H9 (cell line): ENCODE measurements at regions not wholly inside any gene's neighbourhood (a gene's known extent, or its start where the extent isn't known, plus 50 kb on each side); places are given as distances from the start of the nearest gene placed in this dataset.
"Not testable (repeated sequence)": the region's sequence is repeated elsewhere in the genome, so short reads cannot be mapped to it uniquely, and the experiment has no call there.

Experiments used
- DNase-seq: peaks from one replicate; pipeline ENCODE4 v3.0.0-alpha.2; 2017
- H2AFZ ChIP-seq: one replicate; pipeline ENCODE4 v1.6.1; 2013; ENCODE audit warnings: mild to moderate bottlenecking, low read length, control low read depth, moderate library complexity
- H2AK5ac ChIP-seq: 2 replicates; pipeline ENCODE4 v1.6.1; 2013; ENCODE audit warnings: low read length, control low read depth, mixed read lengths; ENCODE audit not compliant: insufficient read length
- H2BK120ac ChIP-seq: one replicate; pipeline ENCODE4 v1.6.1; 2013; ENCODE audit warnings: low read depth, mild to moderate bottlenecking, low read length, control low read depth, inconsistent platforms; ENCODE audit not compliant: poor library complexity, severe bottlenecking
- H2BK12ac ChIP-seq: 2 replicates; pipeline ENCODE4 v1.6.1; 2013; ENCODE audit warnings: low read length, control low read depth, mixed read lengths, low read depth; ENCODE audit not compliant: insufficient read length
- H2BK15ac ChIP-seq: 2 replicates; pipeline ENCODE4 v1.6.1; 2013; ENCODE audit warnings: low read depth, low read length, control low read depth
- H2BK20ac ChIP-seq: one replicate; pipeline ENCODE4 v1.6.1; 2013; ENCODE audit warnings: low read depth, mild to moderate bottlenecking, low read length, control low read depth, inconsistent platforms; ENCODE audit not compliant: poor library complexity, severe bottlenecking
- H2BK5ac ChIP-seq: 2 replicates; pipeline ENCODE4 v1.6.1; 2013; ENCODE audit warnings: low read length, control low read depth, mixed read lengths; ENCODE audit not compliant: insufficient read length
- H3K14ac ChIP-seq: 2 replicates; pipeline ENCODE4 v1.6.1; 2013; ENCODE audit warnings: low read length, control low read depth; ENCODE audit not compliant: insufficient read depth
- H3K18ac ChIP-seq: 2 replicates; pipeline ENCODE4 v1.6.1; 2013; ENCODE audit warnings: low read depth, mild to moderate bottlenecking, mixed read lengths, low read length, control low read depth; ENCODE audit not compliant: insufficient read length
- H3K23ac ChIP-seq: 2 replicates; pipeline ENCODE4 v1.6.1; 2013; ENCODE audit warnings: low read length, control low read depth, mixed read lengths, low read depth; ENCODE audit not compliant: insufficient read length
- H3K23me2 ChIP-seq: 2 replicates; pipeline ENCODE4 v1.6.1; 2013; ENCODE audit warnings: low read depth, mild to moderate bottlenecking, mixed read lengths, low read length, control low read depth; ENCODE audit not compliant: insufficient read length, poor library complexity, severe bottlenecking
- H3K27ac ChIP-seq: 2 replicates; pipeline ENCODE4 v1.5.1; 2013; ENCODE audit warnings: low read length, control low read depth, mixed read lengths, low read depth; ENCODE audit not compliant: insufficient read length
- H3K27me3 ChIP-seq: 2 replicates; pipeline ENCODE4 v1.6.1; 2013; ENCODE audit warnings: low read length, control low read depth, inconsistent platforms; ENCODE audit not compliant: insufficient read depth
- H3K4ac ChIP-seq: 2 replicates; pipeline ENCODE4 v1.6.1; 2013; ENCODE audit warnings: low read depth, mild to moderate bottlenecking, control low read depth, inconsistent platforms, low read length, moderate library complexity
- H3K4me1 ChIP-seq: 2 replicates; pipeline ENCODE4 v1.6.1; 2013; ENCODE audit warnings: low read length, control low read depth, inconsistent platforms; ENCODE audit not compliant: insufficient read depth
- H3K4me2 ChIP-seq: 2 replicates; pipeline ENCODE4 v1.6.1; 2013; ENCODE audit warnings: low read length, control low read depth, mixed read lengths; ENCODE audit not compliant: insufficient read length, insufficient read depth
- H3K56ac ChIP-seq: 2 replicates; pipeline ENCODE4 v1.6.1; 2013; ENCODE audit warnings: low read depth, mild to moderate bottlenecking, mixed read lengths, low read length, control low read depth; ENCODE audit not compliant: insufficient read length
- H3K79me1 ChIP-seq: 2 replicates; pipeline ENCODE4 v1.6.1; 2013; ENCODE audit warnings: low read depth, mild to moderate bottlenecking, moderate library complexity, low read length, control low read depth, inconsistent platforms; ENCODE audit not compliant: insufficient read depth, poor library complexity, severe bottlenecking
- H3K79me2 ChIP-seq: 2 replicates; pipeline ENCODE4 v1.6.1; 2013; ENCODE audit warnings: low read length, control low read depth, inconsistent platforms; ENCODE audit not compliant: insufficient read depth
- H3K9ac ChIP-seq: 2 replicates; pipeline ENCODE4 v1.6.1; 2013; ENCODE audit warnings: low read length, control low read depth, mixed read lengths; ENCODE audit not compliant: insufficient read length; ENCODE audit errors: extremely low read depth
- H3K9me3 ChIP-seq: one replicate; pipeline ENCODE4 v1.6.1; 2013; ENCODE audit warnings: low read depth, low read length, inconsistent platforms; ENCODE audit not compliant: control insufficient read depth
- H3T11ph ChIP-seq: one replicate; pipeline ENCODE4 v1.6.1; 2013; ENCODE audit warnings: mild to moderate bottlenecking, low read length, control low read depth, inconsistent platforms
- H4K20me1 ChIP-seq: one replicate; pipeline ENCODE4 v1.6.1; 2013; ENCODE audit not compliant: control insufficient read depth, insufficient read length, insufficient read depth
- H4K5ac ChIP-seq: 2 replicates; pipeline ENCODE4 v1.6.1; 2013; ENCODE audit warnings: low read depth, mild to moderate bottlenecking, mixed read lengths, low read length, control low read depth; ENCODE audit not compliant: insufficient read length
- H4K8ac ChIP-seq: replicated peaks from 2 replicates; pipeline ENCODE4 v1.6.1; 2013; ENCODE audit warnings: low read length, control low read depth, mixed read lengths, low read depth; ENCODE audit not compliant: insufficient read length
- H4K91ac ChIP-seq: 2 replicates; pipeline ENCODE4 v1.6.1; 2013; ENCODE audit warnings: low read depth, mild to moderate bottlenecking, moderate library complexity, mixed read lengths, low read length, control low read depth; ENCODE audit not compliant: insufficient read length
- H3K27ac Mint-ChIP-seq, 3 experiments: 2 replicates in 2 of 3; 3 replicates in 1 of 3; pipeline ENCODE4 v1.8.0; 2020 to 2021; ENCODE audit warnings: mixed read lengths in 3 of 3, mild to moderate bottlenecking in 1 of 3, moderate library complexity in 1 of 3
- H3K27me3 Mint-ChIP-seq: 2 replicates; pipeline ENCODE4 v1.8.0; 2021; ENCODE audit warnings: low read depth, mild to moderate bottlenecking, moderate library complexity, mixed read lengths
- H3K36me3 Mint-ChIP-seq, 3 experiments: 2 replicates in 2 of 3; 3 replicates in 1 of 3; pipeline ENCODE4 v1.8.0; 2020 to 2021; ENCODE audit warnings: low read depth in 3 of 3, mixed read lengths in 3 of 3; ENCODE audit not compliant: insufficient read depth in 1 of 3
- H3K4me1 Mint-ChIP-seq, 2 experiments: 2 replicates each; pipeline ENCODE4 v1.8.0; 2020; ENCODE audit warnings: mixed read lengths in 2 of 2
- H3K4me3 Mint-ChIP-seq, 2 experiments: 2 replicates in 1 of 2; 3 replicates in 1 of 2; pipeline ENCODE4 v1.8.0; 2020 to 2021; ENCODE audit warnings: mild to moderate bottlenecking in 2 of 2, mixed read lengths in 2 of 2, moderate library complexity in 1 of 2
- H3K9me3 Mint-ChIP-seq, 2 experiments: 2 replicates in 1 of 2; 3 replicates in 1 of 2; pipeline ENCODE4 v1.8.0; 2020; ENCODE audit warnings: mild to moderate bottlenecking in 2 of 2, mixed read lengths in 2 of 2, moderate library complexity in 1 of 2
- WGBS: extraction: QIAGEN DNeasy Blood & Tissue Kit; methylation state at CpG from one replicate; pipeline ENCODE4 v1.1.7; 2013; ENCODE audit warnings: missing lambda C conversion rate, low lambda C conversion rate, mixed read lengths; ENCODE audit not compliant: insufficient read length; ENCODE audit errors: extremely low coverage; 5-methylcytosine and 5-hydroxymethylcytosine counted together

GRCh38 chr15:20289538-20290103 is 252.0 kb downstream of the GOLGA6L6 start:
- H3K14ac ChIP-seq, H3K9me3 Mint-ChIP-seq, H3K56ac ChIP-seq, H3K27me3 ChIP-seq, H3K18ac ChIP-seq, H3K4me1 ChIP-seq, H3T11ph ChIP-seq, H4K20me1 ChIP-seq, H3K4ac ChIP-seq, H3K79me2 ChIP-seq, H3K4me3 Mint-ChIP-seq, H3K27ac ChIP-seq, H2AK5ac ChIP-seq, H4K91ac ChIP-seq, H2BK15ac ChIP-seq, H2BK12ac ChIP-seq, H3K4me2 ChIP-seq, H3K27me3 Mint-ChIP-seq, H2AFZ ChIP-seq, H3K79me1 ChIP-seq, H3K9ac ChIP-seq, H3K36me3 Mint-ChIP-seq, H2BK20ac ChIP-seq, H2BK5ac ChIP-seq, H3K23ac ChIP-seq, H2BK120ac ChIP-seq, H4K5ac ChIP-seq, H3K27ac Mint-ChIP-seq, H3K23me2 ChIP-seq, H4K8ac ChIP-seq, H3K4me1 Mint-ChIP-seq: not testable (repeated sequence)
- peak; percentile 14 for DNase-seq
- no CpG with 5 or more reads among the region's 4 CpGs for WGBS
- H3K9me3 ChIP-seq: peaks cover 96% of the 10 kb centered on the region

- H2BK20ac ChIP-seq, H3K4me1 Mint-ChIP-seq, H3K36me3 Mint-ChIP-seq, H2BK120ac ChIP-seq, H3K4me1 ChIP-seq, H3K56ac ChIP-seq, H3K23me2 ChIP-seq, H3K23ac ChIP-seq, H3K4me2 ChIP-seq, H3T11ph ChIP-seq, H3K9ac ChIP-seq, H4K20me1 ChIP-seq, H2BK15ac ChIP-seq, H3K27ac ChIP-seq, H3K79me2 ChIP-seq, H4K91ac ChIP-seq, H4K5ac ChIP-seq, H3K79me1 ChIP-seq, H3K9me3 Mint-ChIP-seq, H3K14ac ChIP-seq, H3K27me3 Mint-ChIP-seq, H3K27ac Mint-ChIP-seq, H2BK12ac ChIP-seq, H3K18ac ChIP-seq, H2BK5ac ChIP-seq, H3K4ac ChIP-seq, H2AFZ ChIP-seq, H3K4me3 Mint-ChIP-seq, H2AK5ac ChIP-seq, H4K8ac ChIP-seq, H3K27me3 ChIP-seq: not testable (repeated sequence)
- DNase-seq: peak; percentile 14
- no CpG with 5 or more reads among the region's 8 CpGs for WGBS
- H3K9me3 ChIP-seq: peaks cover 96% of the 10 kb centered on the region
Observed at GRCh38 chr15:20288800-20289537, 252.6 kb downstream of the GOLGA6L6 start.
